ENCODE measurements at regions not wholly inside any gene's neighbourhood (a gene's known extent, or its start where the extent isn't known, plus 50 kb on each side); places are given as distances from the start of the nearest gene placed in this dataset.

DNA sequence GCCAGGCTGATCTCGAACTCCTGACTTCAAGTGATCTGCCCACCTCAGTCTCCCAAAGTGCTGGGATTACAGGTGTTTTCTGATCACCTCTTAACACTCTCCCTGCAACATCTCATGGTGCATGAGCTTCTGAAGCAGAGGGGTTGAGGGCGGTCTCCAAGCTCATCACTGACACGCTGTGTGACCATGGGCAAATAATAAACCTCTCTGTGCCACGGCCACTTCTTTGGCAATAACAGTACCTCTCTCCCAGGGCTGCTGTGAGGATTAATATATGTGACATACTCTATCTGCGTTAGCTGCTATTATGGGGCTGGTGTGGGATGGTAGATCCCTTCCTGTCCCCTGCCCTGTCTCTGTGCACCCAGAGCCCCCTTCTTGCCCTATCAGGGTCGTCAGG lies 62.9 kb upstream of the LHX5 start:
- Histone ChIP-seq H3K56ac (ENCODE audit: insufficient read length, low read depth, low read length) (no peak overlapping the region), H4K20me1 (ENCODE audit: control insufficient read depth, insufficient read depth, insufficient read length) (no peaks in the 10 kb centered on the region), H4K8ac (replicated peaks; ENCODE audit: insufficient read length, low read depth, low read length) (no peak overlapping the region), H3K79me2 (ENCODE audit: insufficient read depth, low read length) (no peaks in the 10 kb centered on the region), H2BK20ac (ENCODE audit: low read depth, low read length, poor library complexity, severe bottlenecking) (no peak overlapping the region), H3K27me3 (ENCODE audit: insufficient read depth, low read length) (no peaks in the 10 kb centered on the region), H3K23ac (ENCODE audit: insufficient read length, low read depth, low read length) (no peak overlapping the region), H2BK15ac (ENCODE audit: low read depth, low read length) (no peak overlapping the region), H2BK5ac (ENCODE audit: insufficient read length, low read length) (no peak overlapping the region), H3K18ac (ENCODE audit: insufficient read length, low read depth, low read length) (no peak overlapping the region), H3K14ac (ENCODE audit: insufficient read depth, low read length) (no peak overlapping the region), H3K27ac (ENCODE audit: insufficient read length, low read depth, low read length) (no peak overlapping the region), H3K9me3 (ENCODE audit: control insufficient read depth, low read depth, low read length) (no peaks in the 10 kb centered on the region), H2AFZ (ENCODE audit: low read length) (no peak overlapping the region), H2BK12ac (ENCODE audit: insufficient read length, low read depth, low read length) (no peak overlapping the region), H3K79me1 (ENCODE audit: insufficient read depth, low read depth, low read length, poor library complexity, severe bottlenecking) (no peaks in the 10 kb centered on the region), H3K23me2 (ENCODE audit: insufficient read length, low read depth, low read length, poor library complexity, severe bottlenecking) (no peaks in the 10 kb centered on the region), H3K4me1 (ENCODE audit: insufficient read depth, low read length) (no peaks in the 10 kb centered on the region), H3K9ac (ENCODE audit: extremely low read depth, insufficient read length, low read length) (no peak overlapping the region), H3K4me2 (ENCODE audit: insufficient read depth, insufficient read length, low read length) (no peak overlapping the region), H3K4ac (ENCODE audit: low read depth, low read length) (no peak overlapping the region), H2AK5ac (ENCODE audit: insufficient read length, low read length) (no peak overlapping the region), H4K5ac (ENCODE audit: insufficient read length, low read depth, low read length) (no peak overlapping the region), H4K91ac (ENCODE audit: insufficient read length, low read depth, low read length) (no peak overlapping the region), H2BK120ac (ENCODE audit: low read depth, low read length, poor library complexity, severe bottlenecking) (no peak overlapping the region), H3T11ph (ENCODE audit: low read length) (no peak overlapping the region)
- peaks cover 7 to 24% (median 10%) of the 10 kb centered on the region in 3 experiments; a peak in 6 of 7 replicates for H3K36me3 Mint-ChIP-seq (ENCODE audit: insufficient read depth in 1 of 3, low read depth in 3 of 3)
- no peak for DNase-seq
- peaks cover 4 to 11% of the 10 kb centered on the region in 2 experiments for H3K4me1 Mint-ChIP-seq
- WGBS (ENCODE audit: extremely low coverage, insufficient read length, low lambda C conversion rate) = no CpG with 5 or more reads among the region's 6 CpGs
- TF ChIP-seq, protein P1, sequence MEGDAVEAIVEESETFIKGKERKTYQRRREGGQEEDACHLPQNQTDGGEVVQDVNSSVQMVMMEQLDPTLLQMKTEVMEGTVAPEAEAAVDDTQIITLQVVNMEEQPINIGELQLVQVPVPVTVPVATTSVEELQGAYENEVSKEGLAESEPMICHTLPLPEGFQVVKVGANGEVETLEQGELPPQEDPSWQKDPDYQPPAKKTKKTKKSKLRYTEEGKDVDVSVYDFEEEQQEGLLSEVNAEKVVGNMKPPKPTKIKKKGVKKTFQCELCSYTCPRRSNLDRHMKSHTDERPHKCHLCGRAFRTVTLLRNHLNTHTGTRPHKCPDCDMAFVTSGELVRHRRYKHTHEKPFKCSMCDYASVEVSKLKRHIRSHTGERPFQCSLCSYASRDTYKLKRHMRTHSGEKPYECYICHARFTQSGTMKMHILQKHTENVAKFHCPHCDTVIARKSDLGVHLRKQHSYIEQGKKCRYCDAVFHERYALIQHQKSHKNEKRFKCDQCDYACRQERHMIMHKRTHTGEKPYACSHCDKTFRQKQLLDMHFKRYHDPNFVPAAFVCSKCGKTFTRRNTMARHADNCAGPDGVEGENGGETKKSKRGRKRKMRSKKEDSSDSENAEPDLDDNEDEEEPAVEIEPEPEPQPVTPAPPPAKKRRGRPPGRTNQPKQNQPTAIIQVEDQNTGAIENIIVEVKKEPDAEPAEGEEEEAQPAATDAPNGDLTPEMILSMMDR (conservative IDR thresholded peaks at IDR 0.05) = no peak
- peaks cover 12 to 22% of the 10 kb centered on the region in 2 experiments for H3K9me3 Mint-ChIP-seq
- H3K4me3 Mint-ChIP-seq = no peak overlapping the region
- no peak overlapping the region for H3K27ac Mint-ChIP-seq
- H3K27me3 Mint-ChIP-seq (ENCODE audit: low read depth) = peaks cover 44% of the 10 kb centered on the region

Measured in H9 (cell line).